Calu3 (cell line): ENCODE measurements at regions not wholly inside any gene's neighbourhood (a gene's known extent, or its start where the extent isn't known, plus 50 kb on each side); places are given as distances from the start of the nearest gene placed in this dataset.

Source experiments
- BruUV-seq: library from RNA; stranded (reverse); fragments of 400-500 nt; replicated peaks from 2 replicates; lab custom pipeline; 2021; lab: Mats Ljungman, UMichigan
- CTCF ChIA-PET: fragments of 300-600 bp; sonication (Branson Sonifier 250); formaldehyde crosslinking; loops from one replicate; lab custom pipeline; 2022; ENCODE audit warnings: antibody characterized with exemption; lab: Charles Lee
- DNase-seq: peaks from one replicate; pipeline ENCODE4 v3.0.0; 2022
- H3K27ac Mint-ChIP-seq: one replicate; pipeline ENCODE4 v1.8.0; 2022; ENCODE audit warnings: mixed read lengths; ENCODE audit not compliant: unreplicated experiment
- H3K27me3 Mint-ChIP-seq: one replicate; pipeline ENCODE4 v1.8.0; 2022; ENCODE audit warnings: mixed read lengths; ENCODE audit not compliant: unreplicated experiment
- H3K36me3 Mint-ChIP-seq: one replicate; pipeline ENCODE4 v1.8.0; 2022; ENCODE audit warnings: mild to moderate bottlenecking, moderate library complexity, mixed read lengths; ENCODE audit not compliant: insufficient read depth, unreplicated experiment
- H3K4me1 Mint-ChIP-seq: one replicate; pipeline ENCODE4 v1.8.0; 2022; ENCODE audit warnings: mild to moderate bottlenecking, low read depth, mixed read lengths; ENCODE audit not compliant: unreplicated experiment
- H3K4me3 Mint-ChIP-seq: one replicate; pipeline ENCODE4 v1.8.0; 2022; ENCODE audit warnings: mild to moderate bottlenecking, low read depth, moderate library complexity, mixed read lengths; ENCODE audit not compliant: unreplicated experiment
- H3K9me3 Mint-ChIP-seq: one replicate; pipeline ENCODE4 v1.8.0; 2022; ENCODE audit warnings: low read depth, mixed read lengths; ENCODE audit not compliant: unreplicated experiment
- CTCF ChIP-seq: fragments of 200-600 bp; IDR thresholded peaks from one replicate; pipeline ENCODE4 v1.8.0; 2022; ENCODE audit warnings: antibody characterized with exemption; ENCODE audit not compliant: unreplicated experiment
- intact Hi-C: fragments of 100-400 bp; cut with micrococcal nuclease; formaldehyde crosslinking; loops from one replicate; pipeline ENCODE4 v1.10.0; 2022; ENCODE audit not compliant: unreplicated experiment

- CTCF ChIA-PET: no interaction called here
These were observed 162.5 kb upstream of the TRIM24 start for GRCh38 chr7:138297526-138297925.

GRCh38 chr7:138299066-138299465, 161.0 kb upstream of the TRIM24 start:
- Mint-ChIP-seq H3K4me1 (peaks cover 25% of the 10 kb centered on the region), H3K4me3 (no peak overlapping the region), H3K27me3 (no peaks in the 10 kb centered on the region), H3K9me3 (peaks cover 6% of the 10 kb centered on the region), H3K36me3 (peaks cover 5% of the 10 kb centered on the region), H3K27ac (no peak overlapping the region)
- CTCF ChIA-PET: no interaction called here
- no TSS peak for BruUV-seq
- no peak for TF ChIP-seq CTCF
- no peak for DNase-seq
- intact Hi-C loops: loop anchor here (10.0 kb wide), 2 partner anchors 114 to 266 kb away; no protein-coding TSS in a partner anchor

More at GRCh38 chr7:138297526-138297925, 162.5 kb upstream of the TRIM24 start:
- H3K27me3 Mint-ChIP-seq: no peaks in the 10 kb centered on the region
- no peak for TF ChIP-seq CTCF
- peaks cover 3% of the 10 kb centered on the region for H3K9me3 Mint-ChIP-seq
- H3K4me1 Mint-ChIP-seq: peaks cover 18% of the 10 kb centered on the region
- H3K36me3 Mint-ChIP-seq: no peaks in the 10 kb centered on the region
- H3K27ac Mint-ChIP-seq: no peak overlapping the region
- BruUV-seq: no TSS peak
- H3K4me3 Mint-ChIP-seq: no peak overlapping the region
- no peak for DNase-seq
- intact Hi-C loops: loop anchor here (10.0 kb wide), 2 partner anchors 113 to 267 kb away; no protein-coding TSS in a partner anchor

GRCh38 chr7:138303230-138304070, 156.6 kb upstream of the TRIM24 start:
- H3K4me1 Mint-ChIP-seq: peaks cover 21% of the 10 kb centered on the region
- no peaks in the 10 kb centered on the region for H3K27me3 Mint-ChIP-seq
- intact Hi-C loops: loop anchor here (5.0 kb wide), 1 partner anchor 84 kb away; no protein-coding TSS in a partner anchor
- CTCF ChIA-PET: no interaction called here
- H3K27ac Mint-ChIP-seq: peak overlapping the region; percentile 82
- H3K36me3 Mint-ChIP-seq: peaks cover 5% of the 10 kb centered on the region
- no TSS peak for BruUV-seq
- no peak for DNase-seq
- H3K9me3 Mint-ChIP-seq: peaks cover 3% of the 10 kb centered on the region
- H3K4me3 Mint-ChIP-seq: no peak overlapping the region
- TF ChIP-seq CTCF: no peak

GRCh38 chr7:138304071-138304320, 156.1 kb upstream of the TRIM24 start:
- H3K4me3 Mint-ChIP-seq: no peak overlapping the region
- H3K27me3 Mint-ChIP-seq: no peaks in the 10 kb centered on the region
- H3K4me1 Mint-ChIP-seq: peaks cover 21% of the 10 kb centered on the region
- peaks cover 3% of the 10 kb centered on the region for H3K9me3 Mint-ChIP-seq
- intact Hi-C loops: loop anchor here (5.0 kb wide), 1 partner anchor 83 kb away; no protein-coding TSS in a partner anchor
- no peak for DNase-seq
- peaks cover 5% of the 10 kb centered on the region for H3K36me3 Mint-ChIP-seq
- H3K27ac Mint-ChIP-seq: peak overlapping the region; percentile 82
- no peak for TF ChIP-seq CTCF
- CTCF ChIA-PET: no interaction called here
- no TSS peak for BruUV-seq
